ENCODE measurements at regions not wholly inside any gene's neighbourhood (a gene's known extent, or its start where the extent isn't known, plus 50 kb on each side); places are given as distances from the start of the nearest gene placed in this dataset.

- DNase-seq (ENCODE audit: low read depth): peak; percentile 22
- H3K4me3 ChIP-seq (ENCODE audit: control insufficient read depth, low read depth, low read length): no peak overlapping the region
- no peak for TF ChIP-seq CTCF (conservative IDR thresholded peaks at IDR 0.05; ENCODE audit: control insufficient read depth, insufficient read depth, low read depth, low read length)
These were observed 307.3 kb downstream of the RAPGEF2 start for GRCh38 chr4:159410076-159410777.

GRCh38 chr4:159410891-159411290 lies 308.0 kb downstream of the RAPGEF2 start:
- DNase-seq (ENCODE audit: low read depth): no peak
- TF ChIP-seq CTCF (conservative IDR thresholded peaks at IDR 0.05; ENCODE audit: control insufficient read depth, insufficient read depth, low read depth, low read length): no peak
- H3K4me3 ChIP-seq (ENCODE audit: control insufficient read depth, low read depth, low read length): no peak overlapping the region

- peak; percentile 83 for DNase-seq (ENCODE audit: low read depth)
- H3K4me3 ChIP-seq (ENCODE audit: control insufficient read depth, low read depth, low read length): no peak overlapping the region
- no peak for TF ChIP-seq CTCF (conservative IDR thresholded peaks at IDR 0.05; ENCODE audit: control insufficient read depth, insufficient read depth, low read depth, low read length)
These were observed 310.5 kb downstream of the RAPGEF2 start for GRCh38 chr4:159413306-159413943.

- no peak overlapping the region for H3K4me3 ChIP-seq (ENCODE audit: control insufficient read depth, low read depth, low read length)
- no peak for DNase-seq (ENCODE audit: low read depth)
- no peak for TF ChIP-seq CTCF (conservative IDR thresholded peaks at IDR 0.05; ENCODE audit: control insufficient read depth, insufficient read depth, low read depth, low read length)
These were observed 311.4 kb downstream of the RAPGEF2 start for GRCh38 chr4:159414305-159414704.

GRCh38 chr4:159416073-159416472 lies 313.2 kb downstream of the RAPGEF2 start:
- no peak for TF ChIP-seq CTCF (conservative IDR thresholded peaks at IDR 0.05; ENCODE audit: control insufficient read depth, insufficient read depth, low read depth, low read length)
- no peak for DNase-seq (ENCODE audit: low read depth)
- H3K4me3 ChIP-seq (ENCODE audit: control insufficient read depth, low read depth, low read length): no peak overlapping the region

GRCh38 chr4:159416996-159417395 lies 314.1 kb downstream of the RAPGEF2 start:
- DNase-seq (ENCODE audit: low read depth): no peak
- H3K4me3 ChIP-seq (ENCODE audit: control insufficient read depth, low read depth, low read length): no peak overlapping the region
- TF ChIP-seq CTCF (conservative IDR thresholded peaks at IDR 0.05; ENCODE audit: control insufficient read depth, insufficient read depth, low read depth, low read length): no peak

Measured in fibroblast of mammary gland (primary cell).